GM19023 (cell line): ENCODE measurements at regions not wholly inside any gene's neighbourhood (a gene's known extent, or its start where the extent isn't known, plus 50 kb on each side); places are given as distances from the start of the nearest gene placed in this dataset.
"Not testable (repeated sequence)": the region's sequence is repeated elsewhere in the genome, so short reads cannot be mapped to it uniquely, and the experiment has no call there.

Source experiments
- ATAC-seq: cut with Tn5 transposase; IDR thresholded peaks from one replicate; pipeline ENCODE4 v1.9.1; 2021; ENCODE audit warnings: mild to moderate bottlenecking, moderate library complexity; ENCODE audit not compliant: unreplicated experiment

- no peak for ATAC-seq
Observed at GRCh38 chr1:213452501-213452900, 401.5 kb downstream of the RPS6KC1 start.

- ATAC-seq: no peak
Observed at GRCh38 chr1:213457186-213457585, 406.1 kb downstream of the RPS6KC1 start.

- ATAC-seq: no peak
Observed at GRCh38 chr1:213457733-213458132, 406.7 kb downstream of the RPS6KC1 start.

- not testable (repeated sequence) for ATAC-seq
Observed at GRCh38 chr1:213462374-213462773, 411.3 kb downstream of the RPS6KC1 start.

GRCh38 chr1:213464786-213465460 lies 413.9 kb downstream of the RPS6KC1 start:
- ATAC-seq: no peak

- ATAC-seq: no peak
Observed at GRCh38 chr1:213466541-213466940, 415.5 kb downstream of the RPS6KC1 start.

- no peak for ATAC-seq
Observed at GRCh38 chr1:213474054-213474453, 423.0 kb downstream of the RPS6KC1 start.

- ATAC-seq: no peak
Observed at GRCh38 chr1:213481395-213481794, 430.4 kb downstream of the RPS6KC1 start.

GRCh38 chr1:213484333-213484732 lies 433.3 kb downstream of the RPS6KC1 start:
- no peak for ATAC-seq

GRCh38 chr1:213484758-213485157 lies 433.7 kb downstream of the RPS6KC1 start:
- ATAC-seq: no peak

GRCh38 chr1:213486488-213486887 lies 435.4 kb downstream of the RPS6KC1 start:
- ATAC-seq: no peak

GRCh38 chr1:213491468-213491867 lies 440.4 kb downstream of the RPS6KC1 start:
- no peak for ATAC-seq

GRCh38 chr1:213492161-213493041 lies 441.4 kb downstream of the RPS6KC1 start:
- ATAC-seq: no peak

- no peak for ATAC-seq
Observed at GRCh38 chr1:213499444-213499843, 448.4 kb downstream of the RPS6KC1 start.

GRCh38 chr1:213507472-213508223 lies 456.6 kb downstream of the RPS6KC1 start:
- no peak for ATAC-seq

GRCh38 chr1:213511173-213511572 lies 460.1 kb downstream of the RPS6KC1 start:
- ATAC-seq: no peak

GRCh38 chr1:213512316-213512715 lies 461.3 kb downstream of the RPS6KC1 start:
- ATAC-seq: no peak

- no peak for ATAC-seq
Observed at GRCh38 chr1:213513006-213513405, 462.0 kb downstream of the RPS6KC1 start.

- ATAC-seq: not testable (repeated sequence)
Observed at GRCh38 chr1:213514408-213515179, 463.6 kb downstream of the RPS6KC1 start.

- no peak for ATAC-seq
Observed at GRCh38 chr1:213519098-213519497, 468.1 kb downstream of the RPS6KC1 start.

GRCh38 chr1:213521206-213521605 lies 466.6 kb upstream of the PROX1 start:
- ATAC-seq: no peak
